NCI-H2029 treated with DMSO at 0.1 percent for 48 hours (cell line): ENCODE measurements at regions not wholly inside any gene's neighbourhood (a gene's known extent, or its start where the extent isn't known, plus 50 kb on each side); places are given as distances from the start of the nearest gene placed in this dataset.

Experiments
- DNase-seq: peaks from one replicate; lab custom pipeline; 2025; lab: John Stamatoyannopoulos, UW

DNA sequence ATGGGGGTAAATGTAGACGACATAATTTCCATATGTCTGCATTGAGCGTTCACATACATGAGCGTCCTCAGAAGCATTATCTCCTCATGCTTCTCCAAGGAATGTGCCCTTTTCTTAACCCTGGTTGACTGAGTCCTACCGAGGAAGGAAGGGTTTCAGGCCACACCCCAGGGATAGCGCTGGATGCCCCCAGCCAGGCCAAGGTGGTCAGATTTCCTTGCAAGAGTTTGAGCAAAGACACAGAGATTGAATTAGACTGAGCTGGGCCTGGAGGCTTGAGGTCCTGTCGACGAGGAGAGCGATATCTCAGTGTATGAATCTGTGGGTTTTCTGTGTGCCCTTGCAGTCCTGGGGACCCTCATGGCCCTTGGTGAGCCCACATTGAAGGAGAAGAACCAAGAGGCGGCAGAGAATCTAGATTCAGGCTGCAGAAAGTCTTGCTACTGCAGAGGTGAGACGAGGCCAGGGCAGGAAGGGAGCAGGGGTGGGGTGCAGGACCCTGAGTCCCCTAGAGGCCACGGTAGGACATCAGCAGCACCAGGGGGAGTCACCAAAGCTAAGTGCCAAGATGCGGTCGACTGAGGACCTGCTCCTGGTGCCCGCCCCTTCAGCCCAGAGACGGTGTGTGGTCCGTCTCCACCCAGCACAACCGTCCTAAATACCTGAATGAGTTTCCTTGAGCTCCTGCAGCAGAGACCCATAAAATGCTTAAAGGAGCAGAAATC, 94.7 kb upstream of the DIO3 start:
- DNase-seq: no peak

DNA sequence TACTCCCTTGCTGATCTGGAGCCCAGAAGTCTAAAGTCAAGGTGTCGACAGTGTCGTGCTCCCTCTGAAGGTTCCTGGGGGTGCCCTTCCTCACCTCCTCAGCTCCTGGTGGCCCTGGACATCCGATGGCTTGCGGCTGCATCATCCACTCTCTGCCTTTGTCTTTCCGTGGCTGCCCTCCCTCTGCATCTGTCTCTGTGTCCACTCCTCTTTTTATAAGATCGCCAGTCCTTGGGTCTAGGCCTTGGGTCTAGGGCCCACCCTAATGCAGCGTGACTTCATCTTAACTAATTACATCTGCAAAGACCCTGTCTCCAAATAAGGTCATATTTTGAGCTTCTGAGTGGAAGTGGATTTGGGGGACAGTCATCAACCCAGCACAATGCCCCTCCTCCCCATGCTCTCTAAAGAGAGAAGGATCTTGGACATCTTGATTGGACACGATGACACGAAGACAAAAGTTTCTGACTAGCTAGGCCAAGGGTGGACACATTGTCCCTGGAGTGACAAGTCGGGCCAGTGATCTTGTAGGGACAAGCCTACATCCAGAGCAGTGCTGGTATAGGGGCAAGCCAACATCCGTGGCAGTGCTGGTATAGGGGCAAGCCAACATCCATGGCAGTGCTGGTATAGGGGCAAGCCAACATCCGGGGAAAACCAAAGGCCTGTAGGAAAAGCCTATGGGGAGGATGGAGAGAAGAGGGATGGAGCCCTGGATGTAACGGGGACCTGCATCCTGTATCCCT, 93.9 kb upstream of the DIO3 start:
- no peak for DNase-seq

DNA sequence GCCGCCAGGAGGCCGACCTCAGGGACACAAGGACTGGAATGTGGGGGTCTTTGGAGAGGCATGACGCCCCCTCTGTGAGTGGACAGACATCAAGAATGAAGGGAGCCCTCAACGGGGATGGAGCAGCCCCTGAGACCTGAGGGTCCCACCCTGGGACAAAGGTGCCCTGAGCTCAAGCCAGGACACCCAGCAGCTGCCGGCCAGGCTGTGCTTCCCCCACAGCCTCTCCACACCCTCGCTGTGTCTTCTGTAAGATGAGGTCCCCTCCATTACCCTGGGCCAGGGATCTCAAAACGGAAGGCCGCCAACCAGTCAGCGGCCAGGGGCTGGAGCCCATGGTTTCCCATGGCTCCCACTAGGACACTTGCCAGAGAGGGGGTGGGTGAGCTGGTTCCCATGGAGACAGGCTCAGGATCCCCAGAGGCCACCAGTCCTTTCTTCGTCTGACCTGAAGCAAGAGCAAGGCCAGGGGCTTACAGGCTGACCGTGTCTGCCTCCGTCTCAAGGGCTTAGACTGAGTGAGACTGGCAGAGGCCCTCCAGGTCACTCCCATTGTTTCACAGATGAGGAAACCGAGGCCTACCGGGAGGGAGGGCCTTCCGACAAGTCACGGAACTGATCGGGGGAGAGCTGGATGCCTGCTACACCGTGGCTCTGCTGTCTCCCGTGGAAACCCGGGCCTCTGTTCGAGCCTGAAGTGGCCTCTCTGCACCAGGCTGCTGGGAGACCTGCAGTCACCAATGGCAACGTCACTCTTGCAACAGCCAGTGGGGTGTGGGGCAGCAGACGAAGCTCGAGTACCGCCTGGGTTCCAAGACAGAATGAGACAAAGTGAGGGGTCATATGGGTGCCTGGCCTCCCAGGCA, 91.7 kb upstream of the DIO3 start:
- no peak for DNase-seq

DNA sequence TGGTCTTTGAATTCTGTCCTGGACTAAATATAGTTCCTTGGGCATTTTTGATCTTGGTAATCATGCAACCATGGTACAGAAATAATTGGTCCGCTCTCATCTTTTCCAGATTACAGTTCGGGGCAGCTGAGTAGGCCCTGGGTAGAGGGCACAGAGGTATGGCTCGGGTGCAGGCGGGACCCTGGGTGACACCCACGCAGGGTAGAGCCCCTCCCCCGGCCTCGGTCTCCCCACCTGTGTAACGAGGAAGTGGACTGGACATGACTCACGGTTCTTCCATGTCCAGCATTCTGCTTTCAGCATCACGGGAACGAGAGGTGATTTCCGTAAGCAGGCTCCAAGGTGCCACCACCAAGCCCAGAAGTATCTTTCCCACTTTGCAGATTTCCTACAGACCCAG, 91.0 kb upstream of the DIO3 start:
- DNase-seq: no peak

DNA sequence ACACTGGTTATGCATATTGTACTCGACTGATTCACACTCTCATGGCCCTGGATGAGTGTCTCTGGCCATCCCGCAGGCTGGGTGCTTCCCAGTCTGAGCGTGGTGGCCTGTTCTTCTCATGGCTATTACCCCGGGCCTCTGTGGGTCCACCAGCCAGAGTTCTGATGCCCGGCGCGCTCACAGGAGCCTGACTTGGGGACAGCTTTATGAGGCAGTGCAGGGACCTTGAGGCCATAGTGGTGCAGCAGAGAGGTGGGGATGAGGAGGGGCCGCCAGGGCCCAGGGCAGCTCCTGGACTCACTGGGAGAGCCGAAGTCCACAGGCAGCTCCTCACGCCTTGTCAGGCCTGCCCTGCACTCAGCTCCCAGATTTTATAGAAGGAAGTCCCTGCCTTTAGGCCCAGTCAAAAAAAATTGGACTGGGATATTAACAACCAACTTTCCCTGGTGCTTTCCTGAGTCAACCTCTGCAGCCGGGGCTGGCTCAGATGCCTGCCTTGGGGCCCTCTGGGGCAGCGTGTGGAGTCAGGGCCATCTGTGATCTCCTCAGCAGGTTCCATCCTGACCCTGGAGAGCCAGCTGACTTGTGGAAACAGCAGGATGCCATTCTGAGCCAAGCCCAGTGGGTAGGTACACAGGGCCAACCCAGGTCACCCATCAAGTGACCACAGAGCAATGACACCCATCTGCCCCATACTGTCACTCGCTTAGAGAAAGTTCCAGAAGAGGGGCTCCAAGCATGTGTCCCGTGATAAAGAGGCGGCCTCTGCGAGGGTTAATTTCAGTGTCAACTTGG, 89.4 kb upstream of the DIO3 start:
- no peak for DNase-seq

DNA sequence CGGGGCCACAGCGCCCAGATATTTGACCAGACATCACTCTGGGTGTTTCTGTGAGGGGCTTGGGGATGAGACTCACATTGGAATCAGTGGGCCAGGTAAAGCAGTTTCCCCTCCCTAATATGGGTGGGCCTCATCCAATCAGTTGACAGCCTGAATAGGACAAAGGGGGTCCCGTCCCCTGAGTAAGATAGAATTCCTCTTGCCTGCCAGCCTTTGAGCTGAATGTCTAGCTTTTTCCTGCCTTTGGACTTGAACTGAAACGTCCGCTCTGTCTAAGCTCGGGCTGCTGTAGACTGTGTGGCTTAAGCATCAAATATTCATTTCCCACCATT, 88.8 kb upstream of the DIO3 start:
- no peak for DNase-seq

DNA sequence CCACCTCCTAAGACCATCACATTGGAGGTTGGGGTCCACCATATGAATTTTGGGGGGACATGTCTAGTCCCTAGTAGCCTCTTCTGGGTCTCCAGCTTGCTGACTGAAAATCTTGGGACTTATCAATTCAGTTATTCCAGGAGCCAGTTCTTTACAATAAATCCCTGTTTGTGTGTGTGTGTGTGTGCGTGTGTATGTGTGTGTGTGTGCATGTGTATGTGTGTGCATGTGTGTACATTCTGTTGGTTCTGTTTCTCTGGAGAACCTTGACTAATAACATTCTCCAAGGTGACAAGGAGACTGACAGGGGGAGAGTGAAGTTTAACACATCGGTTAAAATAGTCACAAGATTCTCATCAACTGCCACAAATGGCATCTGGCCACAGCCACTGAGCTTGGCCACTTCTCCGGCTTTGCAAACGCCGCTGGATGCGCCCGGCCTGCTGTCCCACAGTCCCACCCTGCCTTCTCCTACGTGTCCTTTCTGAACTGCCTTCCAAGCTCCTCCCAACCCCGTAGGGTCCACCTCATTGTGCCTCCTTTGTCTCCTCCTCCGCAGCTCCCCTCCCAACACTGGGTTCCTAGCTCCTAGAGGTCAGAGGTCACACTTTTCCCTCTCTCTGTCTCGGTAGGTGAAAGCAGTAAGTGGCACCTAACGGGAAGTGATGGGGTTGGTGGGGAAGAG, 88.1 kb upstream of the DIO3 start:
- DNase-seq: no peak

DNA sequence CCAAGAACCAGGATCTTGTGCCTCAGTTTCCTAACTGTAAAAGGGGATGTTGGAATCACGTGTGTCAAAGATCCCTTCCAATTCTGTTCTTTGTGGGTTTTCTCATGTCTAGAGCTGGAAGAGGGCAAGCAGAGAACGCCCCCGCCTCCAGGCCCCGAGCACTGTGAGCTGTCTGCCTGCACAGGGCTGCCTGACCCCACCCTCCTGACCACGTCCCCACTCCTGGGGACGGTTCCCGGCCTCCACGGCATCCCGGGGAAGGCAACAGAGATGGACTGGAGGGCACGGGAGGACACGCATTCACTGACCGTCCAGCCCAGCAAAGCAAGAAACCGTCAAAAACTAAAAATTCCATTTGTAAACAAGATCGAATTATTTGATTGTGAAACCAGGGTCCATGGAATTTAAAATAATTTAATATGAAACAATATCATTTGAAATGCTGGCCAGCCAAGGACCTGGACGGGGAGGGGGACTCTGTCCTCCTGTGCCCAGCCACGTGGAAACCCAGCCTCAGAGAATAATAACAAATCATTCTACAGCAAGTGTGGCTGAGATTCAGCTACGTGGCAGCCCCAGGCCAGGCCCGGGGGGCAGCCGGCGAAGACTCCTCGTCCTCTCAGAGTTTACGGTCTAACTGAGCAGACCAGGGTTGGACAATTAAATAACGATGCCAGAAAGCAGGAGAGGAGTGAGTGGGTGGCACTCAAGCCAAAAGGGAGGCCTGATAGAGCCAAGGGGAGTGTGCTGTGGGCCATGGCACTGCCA, 87.3 kb upstream of the DIO3 start:
- no peak for DNase-seq

DNA sequence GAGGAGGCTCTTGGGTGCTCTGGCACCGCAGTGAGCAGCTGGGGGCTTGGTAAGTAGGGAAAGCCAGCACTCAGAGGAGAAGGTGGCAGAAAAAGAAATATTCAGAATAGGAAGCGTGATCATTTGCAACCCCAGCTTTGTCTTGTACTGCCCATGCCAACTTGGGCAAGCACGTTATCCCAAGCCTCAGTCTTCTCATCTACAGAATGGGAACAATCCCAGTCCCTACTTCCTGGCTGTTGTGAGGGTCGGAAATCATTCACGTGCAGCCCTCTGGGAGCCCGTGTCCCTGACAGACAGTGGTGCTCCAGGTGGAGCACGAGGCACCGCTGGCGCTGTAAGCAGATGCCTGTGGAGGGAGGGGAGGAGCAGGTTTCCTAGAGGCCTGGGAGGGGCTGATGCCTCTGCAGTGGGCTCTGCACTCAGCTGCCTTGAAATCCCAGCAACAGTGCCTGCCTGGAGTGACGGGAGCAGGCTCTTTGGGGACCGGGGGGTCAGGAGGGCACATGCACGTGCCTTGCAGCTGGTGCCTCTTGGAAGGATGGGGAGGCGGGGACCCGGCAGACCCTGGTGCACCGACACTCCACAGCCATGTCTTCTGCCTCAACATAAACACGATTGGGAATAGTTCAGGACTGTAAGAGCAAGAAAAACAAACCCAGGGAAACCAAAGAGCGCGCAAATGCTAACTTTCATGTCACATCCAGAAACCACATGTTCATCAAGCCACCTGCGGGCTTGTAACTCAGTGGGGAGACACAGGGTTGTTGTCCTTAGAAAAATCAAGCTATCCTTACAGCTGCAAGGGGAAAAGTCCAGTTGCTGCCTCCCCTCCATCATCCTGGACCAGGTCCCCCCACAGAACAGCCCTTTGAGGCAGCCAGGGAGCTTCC, 86.5 kb upstream of the DIO3 start:
- DNase-seq: no peak

DNA sequence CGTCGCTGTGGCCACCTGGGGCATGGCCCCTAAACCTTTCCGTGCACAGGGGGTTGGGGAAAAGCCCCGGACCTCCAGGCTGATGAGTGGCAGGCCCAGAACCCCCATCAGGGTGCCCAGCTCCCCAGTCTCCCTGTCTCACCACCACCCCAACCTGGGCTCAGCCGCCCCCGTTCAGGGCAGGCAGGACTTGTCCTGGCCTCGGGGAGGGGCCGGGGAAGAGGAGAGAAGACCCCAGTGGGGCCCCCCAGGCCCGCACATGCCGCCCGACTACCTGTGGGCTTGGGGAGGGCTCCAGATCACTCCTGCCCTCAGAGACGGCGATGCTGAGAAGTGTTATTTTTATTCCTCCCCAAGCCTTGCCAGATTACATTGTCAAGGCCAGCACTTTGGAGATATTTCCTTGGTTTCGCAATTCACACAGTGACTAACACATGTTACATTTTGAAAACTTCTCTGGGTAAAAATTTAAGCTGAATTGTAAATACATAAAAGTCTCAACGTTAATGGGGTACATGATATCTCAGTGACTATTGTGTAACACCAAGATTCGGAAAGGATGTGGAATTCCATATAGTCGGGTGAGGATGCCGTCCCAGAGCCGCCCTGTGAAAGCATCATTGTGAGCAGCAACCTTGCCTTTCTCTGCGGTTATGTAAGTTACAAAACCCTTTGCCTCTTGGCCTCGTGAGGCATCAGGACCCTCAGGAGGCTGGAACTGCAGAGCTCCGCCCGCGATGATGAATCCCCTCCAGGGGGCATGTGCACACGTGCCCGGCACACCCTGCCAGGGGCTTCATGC, 85.6 kb upstream of the DIO3 start:
- DNase-seq: no peak

DNA sequence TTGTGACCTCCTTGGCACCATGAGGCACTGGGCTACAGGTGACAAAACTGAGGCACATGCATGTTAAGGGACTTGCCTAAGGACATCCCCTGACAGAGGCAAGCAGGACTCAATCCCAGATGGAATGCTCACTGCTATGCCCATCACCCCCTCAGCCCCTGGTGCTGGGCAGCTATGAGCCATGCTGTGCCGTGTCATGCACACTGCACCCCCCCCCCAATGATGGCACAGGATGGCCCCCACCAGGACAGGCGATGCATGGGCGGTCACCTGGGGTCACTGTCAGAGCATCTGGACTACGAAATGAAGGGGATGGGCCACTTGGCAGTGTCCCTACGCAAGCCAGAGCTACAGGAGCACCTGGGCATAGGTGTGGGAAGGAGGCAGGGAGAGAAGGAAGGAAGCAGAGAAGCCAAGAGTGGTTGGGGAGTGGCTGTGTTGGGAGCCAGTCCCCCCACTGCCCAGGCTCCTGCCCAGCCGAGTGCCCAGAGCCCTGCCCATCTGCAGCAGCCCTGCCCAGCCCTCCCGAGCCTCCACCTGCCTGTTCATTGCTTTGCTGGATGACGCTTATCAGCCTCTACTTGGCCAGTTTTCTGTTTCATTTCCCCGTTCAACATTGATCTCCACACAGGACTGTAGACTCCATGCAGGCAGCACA, 84.9 kb upstream of the DIO3 start:
- peak; percentile 3 for DNase-seq

DNA sequence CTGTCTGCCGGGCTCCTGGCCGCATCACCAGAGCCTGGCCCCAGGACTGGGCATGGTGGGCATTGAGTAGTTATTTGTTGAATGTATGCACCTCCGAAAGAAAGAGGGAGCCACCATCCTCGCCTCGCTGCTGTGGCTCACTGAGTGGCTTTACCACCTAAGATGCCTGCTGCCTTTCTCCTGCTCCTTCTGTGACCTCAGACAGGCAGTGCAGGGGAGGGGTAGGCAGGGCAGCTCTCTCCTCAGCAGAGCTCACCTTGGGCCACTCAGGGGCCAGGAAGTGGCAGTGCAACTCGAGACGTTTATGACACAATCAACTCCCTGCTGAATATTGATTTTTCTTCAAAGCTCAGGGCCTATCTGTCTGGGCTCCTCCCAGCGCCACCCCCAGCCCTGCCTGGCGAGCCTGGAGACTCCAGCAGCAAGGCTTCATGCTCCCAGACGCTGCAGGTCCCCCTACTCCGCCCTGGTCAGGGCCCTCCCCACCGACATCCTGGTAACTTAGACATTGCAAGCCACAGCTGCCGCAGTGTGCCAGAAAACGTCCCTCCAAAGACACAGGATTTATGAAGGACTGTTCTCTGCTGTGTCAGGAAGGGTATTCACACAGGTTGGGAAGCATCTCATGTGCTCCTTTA, 84.3 kb upstream of the DIO3 start:
- DNase-seq: peak; percentile 23

DNA sequence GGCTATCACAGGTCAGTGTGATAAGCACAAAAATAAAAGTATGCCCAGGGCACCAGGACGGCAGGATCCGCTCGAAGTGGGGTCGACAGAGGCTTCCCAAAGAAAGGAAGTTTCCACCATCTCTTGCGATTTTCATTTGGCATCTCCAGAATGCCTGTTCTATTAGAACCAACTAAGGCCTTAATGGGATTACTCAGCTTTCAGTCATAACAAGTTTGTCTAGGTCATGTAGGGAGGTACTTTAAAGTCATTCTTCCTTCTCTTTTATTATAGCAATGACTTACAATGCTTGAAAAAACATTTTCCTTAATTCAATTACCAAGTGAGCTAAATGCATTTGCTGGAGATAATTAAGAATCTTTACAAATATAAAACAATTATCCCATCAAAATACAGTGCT, 83.6 kb upstream of the DIO3 start:
- no peak for DNase-seq

DNA sequence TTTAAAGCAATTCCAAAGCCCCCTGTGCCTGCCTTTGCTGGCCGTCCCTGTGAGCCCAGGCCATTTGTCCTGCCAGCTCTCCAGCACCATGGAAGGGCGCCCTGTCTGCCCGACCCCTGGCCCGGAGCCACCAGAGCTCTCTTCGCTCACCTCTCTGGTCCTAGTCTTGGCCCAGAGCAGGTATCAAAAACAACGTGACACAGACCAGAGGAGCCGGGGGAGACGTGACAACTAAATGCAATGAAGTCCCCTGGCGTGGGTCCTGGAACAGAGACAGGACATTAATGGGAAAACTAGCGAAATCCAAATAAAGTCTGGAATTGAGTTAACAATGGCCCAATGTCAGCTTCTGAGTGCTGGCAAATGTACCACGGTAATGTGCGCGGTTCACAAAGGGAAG, 83.2 kb upstream of the DIO3 start:
- DNase-seq: no peak

DNA sequence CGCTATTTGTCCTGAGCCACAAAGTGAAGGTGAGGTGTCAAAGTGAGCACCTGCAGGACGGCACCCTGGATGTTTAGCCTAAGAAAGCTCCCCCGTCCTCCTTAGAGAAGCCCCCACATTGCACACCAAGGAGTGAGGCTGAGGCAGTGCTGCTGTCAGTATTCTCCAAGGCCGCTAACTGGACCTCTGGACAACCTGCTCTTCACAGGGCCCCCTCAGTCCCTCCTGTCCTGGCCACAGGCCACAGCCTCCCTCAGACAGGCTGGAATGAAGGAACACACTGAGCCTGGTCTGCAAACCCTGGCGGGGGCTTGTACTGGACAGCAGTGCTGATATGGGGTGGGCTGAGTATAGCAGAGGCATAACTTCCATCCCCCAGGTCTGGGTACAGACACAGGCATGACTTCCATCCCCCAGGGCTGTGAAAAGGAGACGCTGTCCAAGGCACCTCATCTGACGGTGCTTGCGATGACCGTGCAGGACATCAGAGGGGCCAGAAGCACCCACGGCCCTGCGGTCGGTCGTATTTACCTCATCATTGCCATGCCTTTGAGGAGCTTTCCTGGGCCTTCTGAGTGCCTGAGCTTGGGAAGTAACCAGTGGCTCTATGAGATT, 82.4 kb upstream of the DIO3 start:
- no peak for DNase-seq

DNA sequence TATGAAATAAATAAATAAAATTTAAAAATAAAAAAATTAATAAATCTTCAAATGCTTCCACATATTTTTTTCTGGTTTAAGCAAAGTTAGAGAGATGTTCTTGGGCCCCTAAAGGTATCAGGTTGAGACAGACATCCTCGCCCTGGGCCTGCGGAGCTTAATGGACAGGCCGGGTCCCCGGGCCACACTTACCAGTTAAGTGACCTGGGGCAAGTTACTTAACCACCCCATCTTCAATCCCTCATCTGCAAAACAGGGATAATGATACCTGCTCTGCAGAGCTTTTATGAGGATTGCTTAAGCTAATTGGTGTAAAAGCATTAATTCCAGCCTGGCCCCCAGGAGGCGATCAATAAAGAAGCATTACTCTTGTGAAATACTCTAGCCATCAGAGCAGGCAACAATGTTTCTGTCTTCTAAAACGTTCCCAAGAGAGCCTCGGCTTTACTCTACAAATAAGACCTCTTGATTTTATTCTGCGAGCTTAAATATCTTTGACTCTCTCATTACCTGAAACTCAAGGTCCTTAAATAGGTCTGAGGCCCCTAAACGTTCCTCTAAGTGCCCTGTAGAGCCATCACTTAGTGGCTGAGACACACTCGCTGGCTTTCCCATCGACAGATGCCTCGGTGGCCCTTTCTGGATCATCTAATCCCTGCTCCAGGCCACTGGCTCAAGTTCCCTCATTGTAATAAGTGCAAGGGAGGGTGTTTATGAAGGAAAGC, 81.1 kb upstream of the DIO3 start:
- DNase-seq: no peak
